Suprapubic skin (tissue), 3 donors: ENCODE measurements at regions not wholly inside any gene's neighbourhood (a gene's known extent, or its start where the extent isn't known, plus 50 kb on each side); places are given as distances from the start of the nearest gene placed in this dataset.

Experiments used
- CTCF ChIP-seq, 2 donors: fragments of 200-600 bp in 1 of 2; fragments of 450-650 bp in 1 of 2; sonication (generic) in 1 of 2; IDR thresholded peaks; one replicate each; pipeline ENCODE4 v1.5.1; 2016 to 2019; ENCODE audit warnings: antibody characterized with exemption in 2 of 2, mild to moderate bottlenecking in 1 of 2, moderate library complexity in 1 of 2
- POLR2AphosphoS5 ChIP-seq, 3 donors: sonication (generic); formaldehyde crosslinking; IDR thresholded peaks; one replicate each; pipeline ENCODE4 v1.6.1; 2017; ENCODE audit warnings: antibody characterized with exemption in 3 of 3

GRCh38 chr1:188169971-188170370, 1341.2 kb downstream of the PLA2G4A start:
- TF ChIP-seq POLR2AphosphoS5 (IDR thresholded peaks at IDR 0.05) (no peak), CTCF (IDR thresholded peaks at IDR 0.05) (no peak)
